ENCODE measurements at regions not wholly inside any gene's neighbourhood (a gene's known extent, or its start where the extent isn't known, plus 50 kb on each side); places are given as distances from the start of the nearest gene placed in this dataset.

DNA sequence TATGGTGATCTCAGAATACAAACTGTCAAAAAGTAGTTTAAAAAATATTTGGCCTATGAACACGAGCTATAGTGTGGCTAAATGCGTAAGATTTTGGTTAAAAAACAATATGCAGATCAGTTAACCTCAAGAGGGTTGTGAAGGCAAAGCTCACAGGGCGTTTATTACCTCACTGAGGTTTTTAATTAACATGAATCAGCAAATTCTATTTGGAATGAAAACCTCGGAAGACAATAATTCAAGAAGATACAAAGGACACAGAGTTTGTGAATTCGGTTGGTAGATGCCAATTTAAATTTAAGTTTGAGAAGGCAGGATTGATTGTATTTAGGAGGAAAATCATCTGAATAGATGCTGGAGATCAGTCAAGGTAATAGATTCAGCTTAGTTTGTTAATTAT is 1434.6 kb downstream of the C4orf33 start:
- no peak overlapping the region for H3K4me2 ChIP-seq (ENCODE audit: low read length)
- H2AFZ ChIP-seq (ENCODE audit: low read depth, low read length) = no peak overlapping the region
- H3K9me3 ChIP-seq (ENCODE audit: low read length) = no peaks in the 10 kb centered on the region
- TF ChIP-seq EP300 (conservative IDR thresholded peaks at IDR 0.05; ENCODE audit: poor library complexity, severe bottlenecking) = no peak
- TF ChIP-seq TAF1 (IDR thresholded peaks at IDR 0.05; ENCODE audit: low read depth) = no peak
- TF ChIP-seq SMC3 (conservative IDR thresholded peaks at IDR 0.05; ENCODE audit: poor library complexity) = no peak
- H3K27me3 ChIP-seq (ENCODE audit: insufficient read depth, low read depth, low read length) = no peaks in the 10 kb centered on the region
- no peak overlapping the region for H3K27ac ChIP-seq (ENCODE audit: low read length)
- H3K4me3 ChIP-seq (ENCODE audit: low read length) = no peak overlapping the region
- no peaks in the 10 kb centered on the region for H3F3A ChIP-seq (ENCODE audit: insufficient read depth, low read length, poor library complexity, severe bottlenecking)
- H4K20me1 ChIP-seq (ENCODE audit: insufficient read depth) = no peaks in the 10 kb centered on the region
- H3K9me2 ChIP-seq (ENCODE audit: insufficient read depth, low read length) = no peaks in the 10 kb centered on the region
- no peaks in the 10 kb centered on the region for H3K36me3 ChIP-seq (ENCODE audit: insufficient read depth, low read length)
- no peak overlapping the region for H3K9ac ChIP-seq (ENCODE audit: low read length)
- no peaks in the 10 kb centered on the region for H3K79me2 ChIP-seq (replicated peaks; ENCODE audit: insufficient read depth, low read length)

DNA sequence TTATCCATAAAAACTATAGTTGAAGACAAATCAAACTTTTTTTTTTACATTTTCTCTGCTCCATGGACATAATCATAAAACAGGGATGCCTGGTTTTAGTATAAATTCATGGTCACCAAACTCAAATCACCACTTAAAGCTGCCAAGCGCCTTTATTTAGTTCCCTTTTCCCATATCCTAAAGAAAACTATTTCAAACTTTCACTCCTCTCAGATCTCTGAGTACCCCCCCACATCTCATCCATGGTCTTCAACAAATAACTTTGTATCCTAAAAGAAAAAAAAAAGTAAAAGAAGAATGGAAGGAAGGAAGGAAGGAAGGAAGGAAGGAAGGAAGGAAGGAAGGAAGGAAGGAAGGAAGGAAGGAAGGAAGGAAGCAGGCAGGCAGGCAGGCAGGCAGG is 1438.7 kb downstream of the C4orf33 start:
- no peak for TF ChIP-seq SMC3 (conservative IDR thresholded peaks at IDR 0.05; ENCODE audit: poor library complexity)
- H3K9me2 ChIP-seq (ENCODE audit: insufficient read depth, low read length) = no peaks in the 10 kb centered on the region
- H3K9me3 ChIP-seq (ENCODE audit: low read length) = no peaks in the 10 kb centered on the region

DNA sequence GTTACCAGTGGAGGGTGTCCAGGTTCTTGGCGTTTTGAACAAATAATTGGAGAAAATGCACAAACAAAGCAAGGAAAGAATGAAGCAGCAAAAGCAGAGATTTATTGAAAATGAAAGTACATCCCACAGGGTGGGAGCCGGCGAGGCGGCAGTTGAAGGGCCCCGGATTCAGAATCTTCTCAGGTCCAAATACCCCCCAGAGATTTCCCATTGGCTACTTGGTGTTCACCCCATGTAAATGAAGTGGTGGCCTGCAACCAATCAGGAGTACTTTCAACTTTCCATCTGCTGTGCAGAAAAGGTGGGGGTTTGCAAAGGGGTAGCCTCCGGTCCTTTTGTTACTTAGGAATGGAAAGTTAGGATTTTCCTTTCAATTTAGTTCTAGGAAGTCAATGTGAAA is 1447.0 kb downstream of the C4orf33 start:
- H3K36me3 ChIP-seq (ENCODE audit: insufficient read depth, low read length) = no peaks in the 10 kb centered on the region
- H3K9me3 ChIP-seq (ENCODE audit: low read length) = no peaks in the 10 kb centered on the region
- H3K4me2 ChIP-seq (ENCODE audit: low read length) = no peak overlapping the region
- no peak overlapping the region for H3K9ac ChIP-seq (ENCODE audit: low read length)
- no peak overlapping the region for H2AFZ ChIP-seq (ENCODE audit: low read depth, low read length)
- no peaks in the 10 kb centered on the region for H3K9me2 ChIP-seq (ENCODE audit: insufficient read depth, low read length)
- H3K79me2 ChIP-seq (replicated peaks; ENCODE audit: insufficient read depth, low read length) = no peaks in the 10 kb centered on the region
- TF ChIP-seq TAF1 (IDR thresholded peaks at IDR 0.05; ENCODE audit: low read depth) = no peak
- TF ChIP-seq EP300 (conservative IDR thresholded peaks at IDR 0.05; ENCODE audit: poor library complexity, severe bottlenecking) = no peak
- TF ChIP-seq SMC3 (conservative IDR thresholded peaks at IDR 0.05; ENCODE audit: poor library complexity) = no peak
- TF ChIP-seq MXI1 (conservative IDR thresholded peaks at IDR 0.05; ENCODE audit: poor library complexity, severe bottlenecking) = no peak
- no peak for TF ChIP-seq RAD21 (conservative IDR thresholded peaks at IDR 0.05)
- TF ChIP-seq EZH2 (IDR thresholded peaks at IDR 0.05; ENCODE audit: borderline replicate concordance, insufficient read depth, low read length, poor library complexity, severe bottlenecking) = no peak
- TF ChIP-seq, protein P1, sequence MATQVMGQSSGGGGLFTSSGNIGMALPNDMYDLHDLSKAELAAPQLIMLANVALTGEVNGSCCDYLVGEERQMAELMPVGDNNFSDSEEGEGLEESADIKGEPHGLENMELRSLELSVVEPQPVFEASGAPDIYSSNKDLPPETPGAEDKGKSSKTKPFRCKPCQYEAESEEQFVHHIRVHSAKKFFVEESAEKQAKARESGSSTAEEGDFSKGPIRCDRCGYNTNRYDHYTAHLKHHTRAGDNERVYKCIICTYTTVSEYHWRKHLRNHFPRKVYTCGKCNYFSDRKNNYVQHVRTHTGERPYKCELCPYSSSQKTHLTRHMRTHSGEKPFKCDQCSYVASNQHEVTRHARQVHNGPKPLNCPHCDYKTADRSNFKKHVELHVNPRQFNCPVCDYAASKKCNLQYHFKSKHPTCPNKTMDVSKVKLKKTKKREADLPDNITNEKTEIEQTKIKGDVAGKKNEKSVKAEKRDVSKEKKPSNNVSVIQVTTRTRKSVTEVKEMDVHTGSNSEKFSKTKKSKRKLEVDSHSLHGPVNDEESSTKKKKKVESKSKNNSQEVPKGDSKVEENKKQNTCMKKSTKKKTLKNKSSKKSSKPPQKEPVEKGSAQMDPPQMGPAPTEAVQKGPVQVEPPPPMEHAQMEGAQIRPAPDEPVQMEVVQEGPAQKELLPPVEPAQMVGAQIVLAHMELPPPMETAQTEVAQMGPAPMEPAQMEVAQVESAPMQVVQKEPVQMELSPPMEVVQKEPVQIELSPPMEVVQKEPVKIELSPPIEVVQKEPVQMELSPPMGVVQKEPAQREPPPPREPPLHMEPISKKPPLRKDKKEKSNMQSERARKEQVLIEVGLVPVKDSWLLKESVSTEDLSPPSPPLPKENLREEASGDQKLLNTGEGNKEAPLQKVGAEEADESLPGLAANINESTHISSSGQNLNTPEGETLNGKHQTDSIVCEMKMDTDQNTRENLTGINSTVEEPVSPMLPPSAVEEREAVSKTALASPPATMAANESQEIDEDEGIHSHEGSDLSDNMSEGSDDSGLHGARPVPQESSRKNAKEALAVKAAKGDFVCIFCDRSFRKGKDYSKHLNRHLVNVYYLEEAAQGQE (IDR thresholded peaks at IDR 0.05; ENCODE audit: borderline replicate concordance) = no peak
- TF ChIP-seq, protein P2, sequence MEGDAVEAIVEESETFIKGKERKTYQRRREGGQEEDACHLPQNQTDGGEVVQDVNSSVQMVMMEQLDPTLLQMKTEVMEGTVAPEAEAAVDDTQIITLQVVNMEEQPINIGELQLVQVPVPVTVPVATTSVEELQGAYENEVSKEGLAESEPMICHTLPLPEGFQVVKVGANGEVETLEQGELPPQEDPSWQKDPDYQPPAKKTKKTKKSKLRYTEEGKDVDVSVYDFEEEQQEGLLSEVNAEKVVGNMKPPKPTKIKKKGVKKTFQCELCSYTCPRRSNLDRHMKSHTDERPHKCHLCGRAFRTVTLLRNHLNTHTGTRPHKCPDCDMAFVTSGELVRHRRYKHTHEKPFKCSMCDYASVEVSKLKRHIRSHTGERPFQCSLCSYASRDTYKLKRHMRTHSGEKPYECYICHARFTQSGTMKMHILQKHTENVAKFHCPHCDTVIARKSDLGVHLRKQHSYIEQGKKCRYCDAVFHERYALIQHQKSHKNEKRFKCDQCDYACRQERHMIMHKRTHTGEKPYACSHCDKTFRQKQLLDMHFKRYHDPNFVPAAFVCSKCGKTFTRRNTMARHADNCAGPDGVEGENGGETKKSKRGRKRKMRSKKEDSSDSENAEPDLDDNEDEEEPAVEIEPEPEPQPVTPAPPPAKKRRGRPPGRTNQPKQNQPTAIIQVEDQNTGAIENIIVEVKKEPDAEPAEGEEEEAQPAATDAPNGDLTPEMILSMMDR (IDR thresholded peaks at IDR 0.05; ENCODE audit: poor library complexity, severe bottlenecking) = no peak
- TF ChIP-seq POLR2AphosphoS5 (IDR thresholded peaks at IDR 0.05) = no peak
- H3F3A ChIP-seq (ENCODE audit: insufficient read depth, low read length, poor library complexity, severe bottlenecking) = no peaks in the 10 kb centered on the region
- no peak overlapping the region for H3K4me3 ChIP-seq (ENCODE audit: low read length)
- no peaks in the 10 kb centered on the region for H3K27me3 ChIP-seq (ENCODE audit: insufficient read depth, low read depth, low read length)
- no peaks in the 10 kb centered on the region for H4K20me1 ChIP-seq (ENCODE audit: insufficient read depth)
- no peak overlapping the region for H3K27ac ChIP-seq (ENCODE audit: low read length)

More for the DNA sequence above, 1438.7 kb downstream of the C4orf33 start:
- Histone ChIP-seq H3K27me3 (ENCODE audit: insufficient read depth, low read depth, low read length) (no peaks in the 10 kb centered on the region), H3K4me2 (ENCODE audit: low read length) (no peak overlapping the region), H2AFZ (ENCODE audit: low read depth, low read length) (no peak overlapping the region), H3K4me3 (ENCODE audit: low read length) (no peak overlapping the region), H4K20me1 (ENCODE audit: insufficient read depth) (no peaks in the 10 kb centered on the region), H3K9ac (ENCODE audit: low read length) (no peak overlapping the region), H3K27ac (ENCODE audit: low read length) (no peak overlapping the region), H3K36me3 (ENCODE audit: insufficient read depth, low read length) (no peaks in the 10 kb centered on the region), H3F3A (ENCODE audit: insufficient read depth, low read length, poor library complexity, severe bottlenecking) (no peaks in the 10 kb centered on the region), H3K79me2 (replicated peaks; ENCODE audit: insufficient read depth, low read length) (no peaks in the 10 kb centered on the region)

Measured in neural cell (in vitro differentiated cells).